ENCODE measurements at regions not wholly inside any gene's neighbourhood (a gene's known extent, or its start where the extent isn't known, plus 50 kb on each side); places are given as distances from the start of the nearest gene placed in this dataset.
"Not testable (repeated sequence)": the region's sequence is repeated elsewhere in the genome, so short reads cannot be mapped to it uniquely, and the experiment has no call there.

GRCh38 chr6:78643976-78644375 is 223.4 kb upstream of the IRAK1BP1 start:
- not testable (repeated sequence) for TF ChIP-seq CTCF (IDR thresholded peaks at IDR 0.05; ENCODE audit: insufficient read depth, low read length, poor library complexity, severe bottlenecking); EZH2phosphoT487 (conservative IDR thresholded peaks at IDR 0.05; ENCODE audit: low read length)

All from SU-DHL-6 (cell line).